Left colon (tissue), 2 donors: ENCODE measurements at regions not wholly inside any gene's neighbourhood (a gene's known extent, or its start where the extent isn't known, plus 50 kb on each side); places are given as distances from the start of the nearest gene placed in this dataset.

Experiments used
- ATAC-seq: fragments of 200-7000 bp; cut with Tn5 transposase; one replicate; pipeline ENCODE4 v1.9.1; 2020; ENCODE audit warnings: mild to moderate bottlenecking, moderate library complexity
- DNase-seq, 2 donors: peaks; one replicate each; pipeline ENCODE4 v3.0.0-alpha.2; 2020
- intact Hi-C, 2 donors: fragments of 100-400 bp; cut with DNase I in 1 of 2; cut with micrococcal nuclease in 1 of 2; formaldehyde crosslinking; loops; one replicate each; pipeline versions ENCODE4 v1.11.2 to v1.14.0; 2022; cut with DNase I, micrococcal nuclease
- donor health status: DM: no; HTN: no; CAD: no.
- donor health status: DM: yes; HTN: yes; CAD: no.

DNA sequence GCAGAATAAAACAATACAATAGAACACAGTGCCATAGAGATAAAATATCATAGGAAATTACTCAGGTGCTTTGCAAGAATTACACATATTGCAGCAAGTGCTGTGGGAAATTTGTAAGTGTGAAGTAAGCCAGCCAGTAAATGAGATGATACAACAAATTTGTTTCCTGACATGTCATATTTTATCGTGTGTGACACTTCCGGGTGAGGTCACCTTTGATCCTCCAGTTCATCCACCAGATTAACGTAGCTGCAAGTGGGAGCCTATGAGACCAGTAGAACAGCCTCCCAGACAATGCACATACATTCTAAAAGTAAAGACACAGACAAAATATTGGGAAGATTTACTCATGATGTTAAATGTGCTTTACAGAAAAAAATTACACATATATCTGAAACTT lies 72.2 kb downstream of the PRDM9 start:
- intact Hi-C loops = no loop called here
- ATAC-seq = no peak
- DNase-seq = no peak

DNA sequence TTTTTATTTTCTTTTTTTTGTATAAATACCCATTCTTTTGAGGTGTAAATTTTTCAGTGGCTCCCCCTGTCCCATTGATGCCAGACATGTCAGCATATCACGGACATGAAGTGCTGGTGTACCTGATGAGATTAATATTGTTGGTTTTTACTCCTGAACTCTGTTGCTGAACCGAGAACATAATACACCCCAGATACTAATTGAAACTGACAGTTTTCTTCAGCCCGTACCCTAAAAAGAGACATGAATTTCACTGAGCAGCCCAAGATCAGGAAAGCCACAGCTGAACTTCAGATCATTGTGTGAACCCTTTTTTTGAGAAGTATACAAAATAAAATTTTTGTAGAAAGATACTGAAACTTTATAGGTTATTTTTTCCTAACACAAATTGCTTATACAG lies 75.7 kb downstream of the PRDM9 start:
- DNase-seq (no peak), ATAC-seq (no peak)
- intact Hi-C loops = no loop called here

DNA sequence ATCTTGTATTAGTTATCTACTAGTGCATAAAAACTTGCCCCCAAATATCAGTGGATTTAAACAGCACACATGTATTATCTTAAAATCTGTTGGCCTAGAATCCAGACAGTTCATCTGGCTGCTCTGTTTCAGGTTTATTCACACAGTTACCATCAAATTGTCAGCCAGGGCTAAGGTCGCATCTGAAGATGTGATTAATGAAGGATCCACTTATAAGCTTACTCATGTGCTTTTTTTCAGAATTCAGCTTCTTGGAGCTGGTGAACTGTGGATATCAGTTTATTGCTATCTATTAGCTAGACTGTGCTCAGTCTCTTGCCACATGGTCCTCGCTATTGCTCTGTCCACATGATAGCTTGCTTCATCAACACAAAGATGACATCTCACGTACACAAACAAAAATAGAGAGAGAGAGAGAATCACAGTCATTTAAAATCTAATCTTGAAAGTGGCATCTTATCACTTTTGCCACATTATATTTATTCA lies 81.5 kb downstream of the PRDM9 start:
- intact Hi-C loops = no loop called here
- ATAC-seq = no peak
- no peak for DNase-seq

DNA sequence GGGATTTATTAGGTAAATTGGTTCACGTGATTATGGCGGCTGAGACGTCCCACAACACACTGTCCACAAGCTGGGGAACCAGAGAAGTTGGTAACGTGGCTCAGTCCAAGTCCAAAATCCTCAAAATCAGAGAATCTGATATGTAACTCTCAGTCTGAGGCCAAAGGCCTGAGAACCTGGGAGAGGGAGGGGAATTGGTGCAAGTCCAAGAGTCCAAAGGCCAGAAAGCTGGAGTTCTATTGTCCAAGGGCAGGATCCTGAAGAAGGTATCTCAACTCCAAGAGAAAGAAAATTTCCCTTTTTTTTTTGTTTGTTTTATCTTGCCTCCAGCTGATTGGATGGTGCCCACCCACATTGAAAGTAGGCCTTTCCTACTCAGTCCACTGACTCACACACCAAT lies 83.8 kb downstream of the PRDM9 start:
- no peak for DNase-seq
- no peak for ATAC-seq
- intact Hi-C loops = no loop called here

DNA sequence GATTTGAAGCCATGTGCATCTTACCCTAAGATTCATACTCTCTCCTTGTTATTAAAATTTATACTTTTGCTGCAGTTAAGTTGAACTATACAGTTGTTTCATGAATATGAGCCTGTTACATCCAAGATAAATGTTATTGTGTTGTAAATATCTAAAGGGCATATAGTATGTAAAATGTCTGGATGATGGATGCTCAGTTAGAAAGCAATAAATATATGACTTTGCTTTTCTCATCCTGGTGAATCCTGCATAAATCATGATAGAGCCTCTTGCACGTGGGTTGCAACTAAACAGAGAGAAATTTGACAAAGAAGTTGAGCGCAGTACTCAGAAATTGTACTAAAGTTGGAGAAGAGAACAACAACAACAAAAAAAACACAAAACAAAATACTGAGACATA lies 99.5 kb downstream of the PRDM9 start:
- no peak for DNase-seq
- intact Hi-C loops = no loop called here

DNA sequence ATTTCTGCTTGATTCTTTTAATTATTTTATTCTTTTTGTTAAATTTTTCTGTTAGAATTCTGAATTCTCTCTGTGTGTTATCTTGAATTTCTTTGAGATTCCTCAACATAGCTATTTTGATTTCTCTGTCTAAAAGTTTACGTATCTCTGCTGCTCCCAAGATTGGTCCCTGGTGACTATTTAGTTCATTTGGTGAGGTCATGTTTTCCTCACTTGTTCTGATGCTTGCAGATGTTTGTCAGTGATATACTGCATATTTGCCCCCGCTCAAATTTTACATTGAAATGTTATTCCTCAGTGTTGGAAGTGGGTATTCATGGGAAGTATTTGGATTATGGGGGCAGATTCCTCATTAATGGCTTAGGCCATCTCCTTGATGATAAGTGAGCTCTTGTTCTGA lies 105.3 kb downstream of the PRDM9 start:
- intact Hi-C loops = no loop called here
- ATAC-seq = no peak
- no peak for DNase-seq

More for the DNA sequence above, 99.5 kb downstream of the PRDM9 start:
- no peak for ATAC-seq

DNA sequence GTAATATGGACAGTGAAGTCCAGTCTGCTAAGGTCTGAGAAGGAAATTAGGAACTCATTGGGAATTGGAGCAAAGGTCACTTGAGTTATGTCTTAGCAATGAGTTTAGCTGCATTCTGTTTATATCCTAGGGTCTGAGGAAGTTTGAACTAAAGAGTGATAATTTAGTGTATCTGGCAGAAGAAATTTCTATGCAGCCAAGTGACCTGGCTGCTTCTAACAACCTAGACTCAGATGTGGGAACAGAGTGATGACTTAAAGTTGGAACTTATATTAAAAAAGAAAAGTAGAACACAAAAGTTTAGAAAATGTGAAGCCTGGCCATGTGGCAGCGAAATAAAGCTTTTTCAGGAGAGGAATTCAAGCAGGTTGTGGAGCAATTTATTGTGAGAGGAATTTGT lies 106.2 kb downstream of the PRDM9 start:
- no peak for ATAC-seq
- DNase-seq = no peak
- intact Hi-C loops = no loop called here

DNA sequence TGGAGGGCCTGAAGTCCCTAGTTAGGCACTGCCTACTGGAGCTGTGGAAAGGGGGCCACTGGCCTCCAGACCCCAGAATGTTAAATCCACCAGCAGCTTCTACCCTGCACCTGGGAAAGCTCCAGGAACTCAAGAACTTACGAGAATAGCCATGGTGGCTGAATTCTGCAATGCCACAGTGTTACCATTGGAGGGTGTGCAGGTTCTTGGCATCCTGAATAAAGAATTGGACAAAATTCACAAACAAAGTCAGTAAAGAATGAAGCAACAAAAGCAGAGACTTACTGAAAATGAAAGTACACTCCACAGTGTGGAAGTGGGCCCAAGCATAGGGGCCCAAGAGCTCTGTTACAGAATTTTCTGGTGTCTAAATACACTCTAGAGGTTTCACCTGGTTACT lies 107.0 kb downstream of the PRDM9 start:
- ATAC-seq (no peak), DNase-seq (no peak)
- intact Hi-C loops = no loop called here

DNA sequence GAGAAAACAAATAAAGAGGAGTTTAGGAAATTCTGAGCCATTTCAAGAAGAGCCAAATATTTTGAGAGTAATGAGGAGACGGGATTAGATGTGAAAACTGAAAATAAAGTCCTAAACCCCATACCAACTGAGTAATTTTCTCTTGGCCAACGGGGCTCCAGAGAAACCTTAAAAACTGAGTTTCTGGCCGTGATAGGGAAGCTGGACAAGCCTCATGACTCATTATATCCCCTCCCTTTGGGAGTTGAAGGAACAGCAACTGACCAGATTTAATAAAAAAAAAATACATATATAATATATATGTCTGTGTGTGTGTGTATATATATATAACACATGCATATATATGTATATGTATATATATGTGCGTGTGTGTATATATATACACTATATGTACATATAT lies 119.6 kb downstream of the PRDM9 start:
- ATAC-seq = no peak
- DNase-seq = no peak
- intact Hi-C loops = no loop called here

DNA sequence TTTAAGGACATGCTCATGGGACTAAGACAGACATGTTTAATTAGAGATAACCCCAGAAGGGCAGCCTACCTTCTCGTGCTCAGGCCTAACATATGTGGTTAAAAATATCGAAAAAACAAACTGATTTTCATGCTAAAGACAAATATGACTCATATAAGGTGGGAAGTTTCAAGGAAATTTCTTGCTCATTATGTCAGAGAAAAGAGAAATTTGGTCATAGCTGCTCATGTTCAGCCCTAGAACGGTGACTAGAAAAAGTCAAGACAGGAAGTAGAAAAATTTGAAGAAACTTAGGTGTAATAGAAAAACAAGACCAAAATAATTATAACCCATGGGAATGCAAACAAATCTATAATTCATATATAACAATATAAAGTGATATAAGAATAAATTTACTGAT lies 120.6 kb downstream of the PRDM9 start:
- ATAC-seq = no peak
- intact Hi-C loops = no loop called here

DNA sequence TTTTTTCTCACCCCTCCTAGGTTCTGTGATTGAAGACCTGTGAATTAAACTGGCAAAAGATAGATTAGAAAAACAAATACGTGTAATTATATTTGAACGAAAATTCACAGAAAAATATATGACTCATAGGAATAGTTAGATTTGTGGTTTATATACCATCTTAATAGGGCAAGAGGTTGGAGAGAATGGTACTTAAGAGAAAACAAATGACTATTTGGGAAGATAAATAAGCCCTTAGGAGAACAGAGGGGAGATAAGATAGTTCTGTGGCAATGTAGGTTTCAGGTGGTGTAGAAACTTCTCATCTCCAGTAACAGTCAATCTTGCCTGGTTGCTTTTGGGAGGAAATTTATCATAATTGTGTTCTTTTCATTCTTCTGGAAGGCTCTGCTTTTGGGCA lies 122.0 kb downstream of the PRDM9 start:
- ATAC-seq = no peak
- intact Hi-C loops = no loop called here
- DNase-seq = no peak

More for the DNA sequence above, 120.6 kb downstream of the PRDM9 start:
- no peak for DNase-seq

DNA sequence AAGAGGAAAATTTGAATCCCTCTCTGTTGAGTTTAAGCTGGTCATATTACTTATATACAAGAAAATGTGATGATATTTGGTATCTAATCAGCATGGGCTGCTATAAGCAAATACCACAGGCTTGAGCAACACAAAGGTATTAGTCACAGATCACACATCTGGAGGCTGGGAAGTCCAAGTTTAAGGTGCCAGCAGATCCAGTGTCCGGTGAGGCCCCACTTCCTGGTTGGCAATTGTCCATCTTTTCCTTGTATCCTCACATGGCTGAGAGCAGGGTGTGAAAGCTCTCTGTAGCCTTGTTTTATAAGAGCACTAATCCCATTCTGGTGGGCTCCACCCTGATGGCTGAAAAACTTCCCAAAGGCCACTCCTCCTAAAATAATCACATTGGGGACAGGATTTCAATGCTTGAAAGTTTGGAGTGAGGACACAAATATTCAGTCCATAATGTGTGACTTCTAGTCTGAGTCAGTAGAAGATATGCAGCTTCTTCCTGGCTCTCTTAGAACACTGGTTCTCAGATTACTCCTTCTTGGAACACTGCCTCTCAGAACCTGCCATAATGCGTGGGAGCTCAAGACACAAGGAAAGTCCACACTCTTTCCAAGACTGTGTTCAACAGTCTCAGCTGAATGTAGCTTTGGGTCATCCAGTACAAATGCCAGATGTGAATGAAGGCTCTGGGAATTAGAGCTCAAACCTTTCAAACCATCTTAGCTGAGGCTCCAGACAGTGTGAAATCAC lies 124.1 kb downstream of the PRDM9 start:
- DNase-seq (no peak), ATAC-seq (no peak)
- intact Hi-C loops = no loop called here

DNA sequence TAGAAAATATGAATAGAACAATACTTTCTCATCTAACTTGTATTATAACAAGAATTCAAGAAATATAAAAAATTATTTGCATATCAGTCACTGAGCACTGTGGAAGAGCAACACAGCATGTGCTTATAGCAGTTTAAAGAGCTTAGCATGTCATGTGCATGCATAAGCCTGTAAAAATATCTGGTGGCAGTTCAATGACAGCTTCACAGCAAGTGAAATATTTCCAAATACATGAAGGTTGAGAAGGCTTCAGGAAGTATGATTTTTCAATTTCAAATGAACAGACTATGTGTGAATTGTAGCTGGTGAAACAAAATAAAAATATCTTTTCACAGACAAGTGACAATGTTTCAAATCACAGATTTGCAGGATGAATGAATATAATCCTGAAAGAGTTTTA lies 128.5 kb downstream of the PRDM9 start:
- intact Hi-C loops = no loop called here
- DNase-seq (no peak), ATAC-seq (no peak)

DNA sequence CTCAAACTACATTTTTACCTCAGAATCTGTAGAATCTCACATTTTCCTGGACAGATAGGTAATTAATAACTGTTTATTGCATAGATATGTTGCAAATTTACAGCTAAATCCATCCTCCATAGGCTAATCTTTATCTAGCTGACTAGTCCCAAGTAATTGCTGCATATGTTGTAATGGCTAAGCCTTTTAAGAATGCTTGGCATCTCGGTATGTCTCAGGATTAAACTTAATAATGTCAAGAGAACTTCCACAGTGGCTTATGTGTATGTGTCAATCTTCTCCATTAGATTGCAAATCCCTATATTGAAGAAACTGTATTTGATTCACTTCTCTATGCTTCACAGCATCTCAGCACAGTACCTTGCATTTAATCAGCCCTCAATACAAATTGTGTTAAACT lies 131.9 kb downstream of the PRDM9 start:
- DNase-seq (no peak), ATAC-seq (no peak)
- intact Hi-C loops = no loop called here

DNA sequence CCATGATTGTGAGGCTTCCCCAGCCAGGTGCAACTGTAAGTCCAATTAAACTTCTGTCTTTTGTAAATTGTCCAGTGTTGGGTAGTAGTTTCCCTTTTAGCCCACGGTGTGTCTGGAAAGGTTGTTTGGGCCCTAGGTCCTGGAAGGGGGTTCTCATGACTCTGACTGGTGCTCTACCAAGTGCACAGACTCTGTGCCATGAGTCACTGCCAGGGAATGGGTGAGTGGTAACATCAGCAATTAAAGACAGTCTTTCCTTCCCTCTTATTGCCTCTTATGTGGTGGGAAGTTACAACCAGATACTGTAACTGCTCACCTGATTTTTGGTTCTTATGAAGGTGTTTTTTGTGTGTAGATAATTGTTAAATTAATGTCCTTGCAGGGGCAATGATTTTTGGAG lies 141.2 kb downstream of the PRDM9 start:
- intact Hi-C loops = no loop called here
- DNase-seq (no peak), ATAC-seq (no peak)

DNA sequence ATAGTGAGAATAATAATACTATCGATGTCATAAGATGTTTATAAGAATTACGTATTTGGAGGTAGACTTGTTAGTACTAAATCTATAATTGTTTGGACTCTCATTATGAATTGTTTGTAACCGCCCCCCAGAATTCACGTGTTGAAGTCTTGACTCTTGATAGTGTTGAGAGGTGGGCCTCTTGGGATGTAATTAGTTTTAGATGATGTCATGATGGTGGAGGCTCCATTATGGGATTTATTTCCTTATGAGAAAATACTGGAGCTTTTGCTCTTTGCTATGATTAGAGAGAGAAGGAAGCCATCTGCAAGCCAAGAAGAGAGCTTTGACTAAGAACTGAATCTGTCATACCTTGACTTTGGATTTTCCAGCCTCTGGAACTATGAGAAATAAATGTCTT lies 142.2 kb downstream of the PRDM9 start:
- ATAC-seq = no peak
- intact Hi-C loops = no loop called here
- DNase-seq = no peak

DNA sequence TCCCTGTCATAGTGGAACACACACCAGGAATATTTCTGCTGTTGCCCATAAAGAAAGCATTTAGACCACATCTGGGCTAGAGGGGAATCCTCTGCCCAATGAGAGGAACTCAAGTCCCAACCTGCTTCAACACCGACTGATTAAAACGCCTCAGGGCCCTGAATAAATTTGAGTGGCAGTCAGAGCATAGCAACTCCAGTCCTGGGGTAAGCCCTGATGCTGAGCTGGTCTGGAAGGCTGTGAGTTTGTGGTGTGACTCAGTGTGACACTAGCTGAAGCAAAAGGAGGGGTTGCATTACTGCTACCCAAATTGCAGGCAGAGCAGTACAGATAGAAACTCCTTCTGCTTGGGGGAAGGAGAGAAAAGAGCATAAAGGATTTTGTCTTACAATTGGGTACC lies 148.3 kb downstream of the PRDM9 start:
- ATAC-seq (no peak), DNase-seq (no peak)
- intact Hi-C loops = no loop called here

DNA sequence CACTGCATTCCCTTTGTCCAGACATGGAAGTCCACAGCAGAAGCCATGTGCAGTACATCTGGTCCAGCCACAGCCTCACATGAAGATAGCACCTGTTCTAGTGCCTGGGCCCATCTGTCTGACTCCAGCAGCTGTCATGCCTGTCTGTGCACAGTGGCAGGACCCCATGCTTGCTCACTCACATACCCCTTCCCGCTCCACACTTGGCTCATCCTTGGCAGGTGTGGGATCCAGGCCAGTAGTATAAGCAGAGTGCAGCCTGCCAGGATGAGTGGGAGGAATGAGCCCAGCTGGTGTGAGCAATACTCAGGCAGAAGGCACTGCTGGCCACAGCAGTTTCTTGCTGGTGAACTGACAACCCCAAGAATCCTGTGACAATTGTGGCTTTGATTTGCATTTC lies 168.0 kb downstream of the PRDM9 start:
- intact Hi-C loops = no loop called here
- ATAC-seq (no peak), DNase-seq (no peak)

DNA sequence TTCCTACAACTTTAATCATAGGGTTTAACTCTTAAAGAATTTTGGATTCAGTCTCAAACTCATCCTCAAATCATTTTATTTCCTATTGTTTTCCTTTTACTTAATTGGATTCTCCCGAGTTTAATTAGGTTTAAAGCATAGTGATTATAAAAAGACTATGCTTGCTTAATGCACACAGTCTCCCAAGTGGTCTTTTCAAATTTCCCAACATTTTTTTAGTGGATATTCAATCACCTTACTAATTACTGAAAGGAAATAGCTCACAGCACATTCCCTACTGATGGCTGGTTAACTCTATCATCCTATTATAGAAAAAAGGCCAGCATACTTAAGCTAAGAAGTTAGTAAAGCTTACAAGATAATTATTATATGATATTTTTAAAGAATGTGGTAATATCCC lies 170.6 kb downstream of the PRDM9 start:
- ATAC-seq = no peak
- no peak for DNase-seq
- intact Hi-C loops = no loop called here

DNA sequence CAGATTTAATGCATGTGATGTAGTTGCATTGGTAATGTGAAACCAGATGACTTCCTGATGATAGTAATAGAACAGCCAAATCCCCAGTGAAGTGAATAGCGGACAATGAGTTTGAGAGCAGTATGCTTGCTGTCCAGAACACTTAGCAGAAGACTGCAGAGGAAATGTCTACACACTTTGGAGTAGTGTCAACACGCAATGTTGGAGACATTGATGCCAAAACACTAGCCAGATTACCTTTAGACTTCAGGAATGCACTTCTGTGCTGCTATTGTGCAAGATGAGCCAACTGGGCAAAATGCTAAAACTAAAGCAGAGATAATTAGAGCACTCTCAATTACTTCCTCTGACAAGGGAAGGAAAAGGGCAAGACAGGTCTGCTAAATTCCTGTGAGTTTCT lies 176.7 kb downstream of the PRDM9 start:
- ATAC-seq (no peak), DNase-seq (no peak)
- intact Hi-C loops = no loop called here
